ENCODE measurements at regions not wholly inside any gene's neighbourhood (a gene's known extent, or its start where the extent isn't known, plus 50 kb on each side); places are given as distances from the start of the nearest gene placed in this dataset.

DNA sequence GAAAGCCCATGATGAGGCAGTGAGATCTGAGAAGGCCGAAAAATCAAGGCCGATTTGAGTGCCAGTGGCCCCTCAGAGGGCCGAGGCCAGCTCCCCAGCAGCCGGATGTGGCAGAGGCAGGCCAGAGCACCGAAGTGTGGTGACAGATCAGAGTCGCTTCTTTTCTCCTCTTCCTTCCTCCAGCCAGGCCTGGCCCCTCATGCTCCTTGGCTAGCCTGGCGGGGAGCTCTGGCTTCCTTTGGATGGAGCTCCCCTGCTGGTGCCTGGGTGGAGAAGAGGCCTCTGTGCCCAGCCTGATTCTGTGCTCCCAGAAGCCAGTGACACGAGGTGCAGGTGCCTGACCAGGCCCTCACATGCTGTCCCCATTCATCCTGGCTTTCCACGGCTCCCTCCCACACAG, 127.2 kb upstream of the PABPC4L start:
- TF ChIP-seq CREB1 (IDR thresholded peaks at IDR 0.05; ENCODE audit: low read depth) = no peak
- TF ChIP-seq, protein P1, sequence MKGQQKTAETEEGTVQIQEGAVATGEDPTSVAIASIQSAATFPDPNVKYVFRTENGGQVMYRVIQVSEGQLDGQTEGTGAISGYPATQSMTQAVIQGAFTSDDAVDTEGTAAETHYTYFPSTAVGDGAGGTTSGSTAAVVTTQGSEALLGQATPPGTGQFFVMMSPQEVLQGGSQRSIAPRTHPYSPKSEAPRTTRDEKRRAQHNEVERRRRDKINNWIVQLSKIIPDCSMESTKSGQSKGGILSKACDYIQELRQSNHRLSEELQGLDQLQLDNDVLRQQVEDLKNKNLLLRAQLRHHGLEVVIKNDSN (IDR thresholded peaks at IDR 0.05) = no peak

- TF ChIP-seq CEBPB (IDR thresholded peaks at IDR 0.05) (no peak), TEAD4 (IDR thresholded peaks at IDR 0.05) (no peak), CREB1 (IDR thresholded peaks at IDR 0.05; ENCODE audit: low read depth) (no peak), TCF12 (IDR thresholded peaks at IDR 0.05; ENCODE audit: low read depth) (no peak)
- TF ChIP-seq, protein P2, sequence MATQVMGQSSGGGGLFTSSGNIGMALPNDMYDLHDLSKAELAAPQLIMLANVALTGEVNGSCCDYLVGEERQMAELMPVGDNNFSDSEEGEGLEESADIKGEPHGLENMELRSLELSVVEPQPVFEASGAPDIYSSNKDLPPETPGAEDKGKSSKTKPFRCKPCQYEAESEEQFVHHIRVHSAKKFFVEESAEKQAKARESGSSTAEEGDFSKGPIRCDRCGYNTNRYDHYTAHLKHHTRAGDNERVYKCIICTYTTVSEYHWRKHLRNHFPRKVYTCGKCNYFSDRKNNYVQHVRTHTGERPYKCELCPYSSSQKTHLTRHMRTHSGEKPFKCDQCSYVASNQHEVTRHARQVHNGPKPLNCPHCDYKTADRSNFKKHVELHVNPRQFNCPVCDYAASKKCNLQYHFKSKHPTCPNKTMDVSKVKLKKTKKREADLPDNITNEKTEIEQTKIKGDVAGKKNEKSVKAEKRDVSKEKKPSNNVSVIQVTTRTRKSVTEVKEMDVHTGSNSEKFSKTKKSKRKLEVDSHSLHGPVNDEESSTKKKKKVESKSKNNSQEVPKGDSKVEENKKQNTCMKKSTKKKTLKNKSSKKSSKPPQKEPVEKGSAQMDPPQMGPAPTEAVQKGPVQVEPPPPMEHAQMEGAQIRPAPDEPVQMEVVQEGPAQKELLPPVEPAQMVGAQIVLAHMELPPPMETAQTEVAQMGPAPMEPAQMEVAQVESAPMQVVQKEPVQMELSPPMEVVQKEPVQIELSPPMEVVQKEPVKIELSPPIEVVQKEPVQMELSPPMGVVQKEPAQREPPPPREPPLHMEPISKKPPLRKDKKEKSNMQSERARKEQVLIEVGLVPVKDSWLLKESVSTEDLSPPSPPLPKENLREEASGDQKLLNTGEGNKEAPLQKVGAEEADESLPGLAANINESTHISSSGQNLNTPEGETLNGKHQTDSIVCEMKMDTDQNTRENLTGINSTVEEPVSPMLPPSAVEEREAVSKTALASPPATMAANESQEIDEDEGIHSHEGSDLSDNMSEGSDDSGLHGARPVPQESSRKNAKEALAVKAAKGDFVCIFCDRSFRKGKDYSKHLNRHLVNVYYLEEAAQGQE (IDR thresholded peaks at IDR 0.05; ENCODE audit: low read depth) = no peak
These were observed 125.9 kb upstream of the PABPC4L start for GRCh38 chr4:134327274-134328122.

GRCh38 chr4:134326866-134327265, 125.3 kb upstream of the PABPC4L start:
- TF ChIP-seq CREB1 (IDR thresholded peaks at IDR 0.05; ENCODE audit: low read depth) = no peak
- TF ChIP-seq EGR1 (IDR thresholded peaks at IDR 0.05) = no peak
- no peak for TF ChIP-seq FOXM1 (IDR thresholded peaks at IDR 0.05; ENCODE audit: borderline replicate concordance, low read depth)
- TF ChIP-seq, protein P2 (IDR thresholded peaks at IDR 0.05; ENCODE audit: low read depth) = no peak
- TF ChIP-seq, protein P1 (IDR thresholded peaks at IDR 0.05) = no peak
- TF ChIP-seq YY1 (IDR thresholded peaks at IDR 0.05; ENCODE audit: low read depth) = no peak
- TF ChIP-seq TCF12 (IDR thresholded peaks at IDR 0.05; ENCODE audit: low read depth) = no peak
- TF ChIP-seq MAX (IDR thresholded peaks at IDR 0.05) = no peak
- TF ChIP-seq RAD21 (IDR thresholded peaks at IDR 0.05; ENCODE audit: low read depth) = no peak
- TF ChIP-seq CEBPB (IDR thresholded peaks at IDR 0.05) = no peak
- TF ChIP-seq TEAD4 (IDR thresholded peaks at IDR 0.05) = no peak

DNA sequence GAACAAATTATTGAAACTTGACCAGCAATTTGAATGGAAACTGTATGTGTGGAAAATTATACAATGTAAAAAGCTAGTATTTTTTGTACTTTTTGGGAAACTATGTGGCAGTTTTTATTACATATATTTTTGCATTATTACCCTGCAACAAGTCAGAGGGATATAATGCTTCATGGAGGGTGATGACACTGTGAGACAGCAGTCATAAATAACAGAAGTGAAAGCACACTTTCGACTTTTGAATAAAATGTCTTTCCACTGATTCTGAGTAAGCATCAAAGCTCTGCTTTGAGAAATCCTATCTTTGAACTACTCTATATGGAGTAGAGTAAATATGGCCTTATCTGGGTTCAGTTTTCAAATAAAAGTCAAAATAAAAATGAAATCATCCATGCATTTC, 122.6 kb upstream of the PABPC4L start:
- TF ChIP-seq NFIC (IDR thresholded peaks at IDR 0.05) (no peak), CREB1 (IDR thresholded peaks at IDR 0.05; ENCODE audit: low read depth) (no peak), FOXM1 (IDR thresholded peaks at IDR 0.05; ENCODE audit: borderline replicate concordance, low read depth) (no peak), EP300 (IDR thresholded peaks at IDR 0.05; ENCODE audit: borderline replicate concordance) (no peak), TAF1 (IDR thresholded peaks at IDR 0.05; ENCODE audit: low read depth) (no peak), ZBTB7A (IDR thresholded peaks at IDR 0.05; ENCODE audit: low read depth) (no peak), CEBPB (IDR thresholded peaks at IDR 0.05) (no peak), EGR1 (IDR thresholded peaks at IDR 0.05) (no peak), TCF12 (IDR thresholded peaks at IDR 0.05; ENCODE audit: low read depth) (no peak), RAD21 (IDR thresholded peaks at IDR 0.05; ENCODE audit: low read depth) (no peak), MAX (IDR thresholded peaks at IDR 0.05) (no peak), TEAD4 (IDR thresholded peaks at IDR 0.05) (no peak), YY1 (IDR thresholded peaks at IDR 0.05; ENCODE audit: low read depth) (no peak)
- TF ChIP-seq, protein P1 (IDR thresholded peaks at IDR 0.05) = no peak
- TF ChIP-seq, protein P2 (IDR thresholded peaks at IDR 0.05; ENCODE audit: low read depth) = no peak
